HG02981 (cell line): ENCODE measurements at regions not wholly inside any gene's neighbourhood (a gene's known extent, or its start where the extent isn't known, plus 50 kb on each side); places are given as distances from the start of the nearest gene placed in this dataset.
"Not testable (repeated sequence)": the region's sequence is repeated elsewhere in the genome, so short reads cannot be mapped to it uniquely, and the experiment has no call there.

Experiments used
- ATAC-seq: cut with Tn5 transposase; IDR thresholded peaks from one replicate; pipeline ENCODE4 v1.9.1; 2021; ENCODE audit warnings: mild to moderate bottlenecking, moderate library complexity; ENCODE audit not compliant: unreplicated experiment

DNA sequence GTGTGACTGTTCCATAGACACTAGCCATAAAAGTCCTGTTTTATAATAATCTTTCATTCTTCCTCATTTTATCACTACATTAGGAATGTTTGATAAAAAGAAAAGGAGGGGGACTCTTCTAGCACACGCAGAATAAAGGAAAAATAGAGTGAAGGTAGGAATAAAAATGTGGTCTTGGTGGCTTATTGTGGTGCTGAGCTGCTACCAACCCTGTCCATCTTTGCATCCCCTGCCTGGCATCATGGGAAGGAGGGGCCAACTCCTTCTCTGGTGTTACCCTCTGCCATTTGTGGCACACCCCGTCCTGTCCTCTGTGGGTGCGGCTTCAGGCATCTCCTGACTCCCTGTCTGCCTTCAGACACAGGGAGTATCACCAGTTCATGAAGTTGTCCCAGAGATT lies 104.9 kb upstream of the ZNF536 start:
- ATAC-seq = no peak

- ATAC-seq = no peak
These were observed 103.6 kb upstream of the ZNF536 start for GRCh38 chr19:30268601-30269000.

GRCh38 chr19:30269638-30270037 lies 102.5 kb upstream of the ZNF536 start:
- no peak for ATAC-seq

DNA sequence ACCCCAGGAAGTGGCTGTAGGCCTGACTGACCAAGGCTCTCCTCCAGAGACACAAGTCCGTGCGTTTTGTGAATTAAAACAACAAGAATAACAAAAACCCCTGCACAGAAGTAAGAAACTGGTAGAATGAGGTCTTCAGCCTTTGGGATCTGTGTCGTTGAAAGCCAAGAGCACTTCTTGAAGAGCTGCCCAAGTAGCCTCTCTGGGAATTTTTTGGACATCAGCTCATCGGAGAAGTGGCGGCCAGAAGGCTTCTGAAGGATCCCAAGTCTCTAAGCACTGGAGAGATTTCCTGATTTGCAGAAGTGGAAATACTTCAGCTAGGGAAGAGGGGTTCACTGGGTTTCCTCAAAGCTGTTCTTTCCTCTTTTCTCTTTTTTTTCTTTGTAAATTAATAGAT lies 100.4 kb upstream of the ZNF536 start:
- no peak for ATAC-seq

- no peak for ATAC-seq
These were observed 99.6 kb upstream of the ZNF536 start for GRCh38 chr19:30272554-30272953.

GRCh38 chr19:30273184-30273583 lies 99.0 kb upstream of the ZNF536 start:
- ATAC-seq = no peak

DNA sequence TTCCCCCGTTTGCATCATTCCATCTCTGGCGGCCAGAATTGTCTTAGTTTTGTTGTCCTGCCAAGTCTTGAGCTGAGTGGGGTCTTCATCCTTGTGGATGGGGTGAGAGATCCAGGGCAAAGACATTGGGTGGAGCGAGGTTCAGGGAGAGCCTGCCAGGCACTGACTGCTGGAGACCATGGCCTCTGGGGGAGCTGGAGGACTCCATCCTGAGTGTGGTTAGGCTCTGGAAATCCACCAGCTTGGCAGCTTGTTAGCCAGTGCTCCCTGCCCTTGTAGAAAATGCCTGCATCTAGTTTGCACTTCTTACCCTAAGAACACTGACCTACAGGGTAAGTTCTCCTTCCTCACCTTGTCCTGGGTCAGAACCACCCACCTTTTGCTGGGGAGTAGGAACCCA lies 97.2 kb upstream of the ZNF536 start:
- no peak for ATAC-seq

- no peak for ATAC-seq
These were observed 95.9 kb upstream of the ZNF536 start for GRCh38 chr19:30276011-30276882.

GRCh38 chr19:30276883-30277280 lies 95.3 kb upstream of the ZNF536 start:
- ATAC-seq = no peak

DNA sequence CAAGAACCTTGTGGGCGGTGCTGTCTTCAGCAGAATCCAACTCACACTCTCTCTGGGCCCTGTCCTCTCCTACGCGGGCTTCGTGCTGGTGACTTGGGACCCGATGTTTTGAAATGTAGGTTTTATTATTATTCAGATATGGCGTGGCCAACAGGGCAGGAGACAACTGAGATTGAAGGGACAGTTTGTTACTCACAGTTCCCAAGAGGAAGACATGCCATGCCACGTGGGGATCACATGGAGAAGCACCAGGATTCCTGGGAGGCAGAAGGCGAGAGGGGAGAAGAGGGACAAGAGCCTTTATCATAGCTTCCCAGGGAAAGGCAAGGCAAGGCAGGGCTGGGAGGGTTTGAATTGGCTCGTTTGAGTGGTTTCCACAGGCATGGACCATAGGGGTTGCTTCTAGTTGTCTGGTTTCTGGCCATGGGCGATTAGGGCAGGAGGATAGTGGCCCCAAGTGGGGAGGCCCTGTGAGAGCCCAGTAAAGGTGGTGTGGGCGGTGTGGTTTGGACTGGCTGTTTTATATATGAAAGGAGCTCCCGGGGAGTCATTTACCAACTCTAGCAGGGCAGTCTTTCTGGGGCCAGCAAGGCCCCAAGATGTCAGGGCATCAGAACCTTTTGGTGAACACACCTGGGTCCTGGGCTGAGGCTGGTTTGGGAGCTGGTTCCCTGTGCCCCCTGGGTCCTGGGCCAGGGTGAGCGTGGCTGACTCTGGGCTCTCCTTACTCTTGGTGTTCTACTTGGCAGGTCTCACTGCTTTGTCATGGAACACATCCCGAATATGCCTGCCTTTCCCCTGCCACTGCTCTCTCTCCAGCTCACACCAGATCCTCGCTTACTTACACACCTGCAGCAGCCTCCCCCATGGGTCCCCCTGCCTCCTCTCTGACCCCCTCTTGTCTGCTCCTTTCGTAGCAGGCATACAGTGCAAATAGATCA lies 94.0 kb upstream of the ZNF536 start:
- ATAC-seq = no peak

- ATAC-seq = no peak
These were observed 93.3 kb upstream of the ZNF536 start for GRCh38 chr19:30278882-30279254.

DNA sequence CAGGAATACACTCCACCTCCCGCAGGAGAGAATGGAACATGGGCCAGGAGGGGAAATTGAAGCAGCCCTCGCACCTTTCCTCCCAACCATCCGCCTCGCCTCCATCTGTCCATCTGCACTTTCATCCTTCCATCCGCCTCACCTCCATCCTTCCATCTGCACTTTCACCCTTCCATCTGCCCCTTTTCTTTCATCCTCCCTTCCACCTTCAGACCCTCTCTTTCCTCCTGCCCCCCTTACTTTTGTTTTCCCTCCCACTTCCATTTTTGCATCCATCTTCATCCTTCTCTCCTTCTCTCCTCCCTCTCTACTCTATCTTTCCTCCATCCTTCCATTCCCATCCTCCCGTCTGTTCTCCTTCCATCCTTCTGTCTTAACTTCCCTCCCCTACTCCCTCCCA lies 92.2 kb upstream of the ZNF536 start:
- no peak for ATAC-seq

- ATAC-seq = no peak
These were observed 90.3 kb upstream of the ZNF536 start for GRCh38 chr19:30281906-30282305.

GRCh38 chr19:30283556-30283955 lies 88.6 kb upstream of the ZNF536 start:
- ATAC-seq = no peak

- no peak for ATAC-seq
These were observed 88.0 kb upstream of the ZNF536 start for GRCh38 chr19:30284209-30284608.

DNA sequence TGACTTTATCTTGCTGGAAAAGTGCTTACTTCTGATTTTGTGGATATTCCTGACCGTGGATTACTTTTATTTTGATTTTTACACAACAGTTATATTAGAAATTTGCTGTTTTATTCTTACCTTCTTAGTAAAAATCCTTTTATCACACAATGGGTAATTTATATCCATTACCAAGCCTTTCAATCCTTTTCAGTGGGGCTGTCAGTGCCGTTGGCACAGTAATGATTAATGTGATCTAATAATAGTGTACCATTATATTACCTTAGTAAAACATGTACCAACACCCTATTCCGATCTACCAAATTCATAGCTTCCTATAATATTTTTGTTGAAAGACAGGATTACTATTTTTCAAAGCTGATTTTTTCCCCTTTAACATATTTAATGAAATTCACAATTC lies 87.3 kb upstream of the ZNF536 start:
- ATAC-seq = no peak

- no peak for ATAC-seq
These were observed 85.8 kb upstream of the ZNF536 start for GRCh38 chr19:30286378-30286777.

GRCh38 chr19:30287259-30287658 lies 84.9 kb upstream of the ZNF536 start:
- no peak for ATAC-seq

- ATAC-seq = no peak
These were observed 84.2 kb upstream of the ZNF536 start for GRCh38 chr19:30287973-30288372.

GRCh38 chr19:30288911-30289310 lies 83.3 kb upstream of the ZNF536 start:
- ATAC-seq = no peak

GRCh38 chr19:30289336-30289735 lies 82.8 kb upstream of the ZNF536 start:
- ATAC-seq = no peak

DNA sequence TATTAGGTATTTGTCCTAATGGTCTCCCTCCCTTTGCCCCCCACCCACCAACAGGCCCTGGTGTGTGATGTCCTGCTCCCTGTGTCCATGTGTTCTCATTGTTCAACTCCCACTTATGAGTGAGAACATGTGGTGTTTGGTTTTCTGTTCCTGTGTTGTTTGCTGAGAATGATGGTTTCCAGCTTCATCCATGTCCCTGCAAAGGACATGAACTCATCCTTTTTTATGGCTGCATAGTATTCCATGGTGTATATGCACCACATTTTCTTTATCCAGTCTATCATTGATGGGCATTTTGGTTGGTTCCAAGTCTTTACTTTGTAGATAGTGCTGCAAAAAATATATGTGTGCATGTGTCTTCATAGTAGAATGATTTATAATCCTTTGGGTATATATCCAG lies 81.4 kb upstream of the ZNF536 start:
- ATAC-seq = not testable (repeated sequence)
